Adrenal gland (tissue), 9 donors: ENCODE measurements at regions not wholly inside any gene's neighbourhood (a gene's known extent, or its start where the extent isn't known, plus 50 kb on each side); places are given as distances from the start of the nearest gene placed in this dataset.

Source experiments
- DNase-seq, 7 donors: peaks; one replicate each; pipeline ENCODE4 v3.0.0-alpha.2; 2019 to 2020
- H3K27ac ChIP-seq, 5 donors: fragments of 200-600 bp; sonication (generic) in 4 of 5; 1 replicate in 3 of 5; 2 replicates in 2 of 5; pipeline versions ENCODE4 v1.5.1 to v1.8.0; 2016 to 2020; ENCODE audit warnings: mild to moderate bottlenecking in 1 of 5
- H3K27me3 ChIP-seq: fragments of 200-600 bp; 2 replicates; pipeline ENCODE4 v1.8.0; 2021
- H3K36me3 ChIP-seq, 2 donors: fragments of 200-600 bp; replicated peaks in 1 of 2; 1 replicate in 1 of 2; 2 replicates in 1 of 2; pipeline versions ENCODE4 v1.5.1 to v1.8.0; 2018 to 2022
- H3K4me1 ChIP-seq, 2 donors: fragments of 200-600 bp; replicated peaks in 1 of 2; 1 replicate in 1 of 2; 2 replicates in 1 of 2; pipeline versions ENCODE4 v1.5.1 to v1.8.0; 2018 to 2021
- H3K4me3 ChIP-seq, 4 donors: fragments of 200-600 bp; sonication (generic) in 3 of 4; one replicate each; pipeline ENCODE4 v1.5.1; 2016 to 2018
- H3K9me3 ChIP-seq, 3 donors: fragments of 200-600 bp; sonication (generic) in 1 of 3; replicated peaks in 1 of 3; 1 replicate in 2 of 3; 2 replicates in 1 of 3; pipeline versions ENCODE4 v1.5.1 to v1.8.0; 2016 to 2021
- CTCF ChIP-seq, 6 experiments: fragments of 450-650 bp in 4 of 6; fragments of 200-600 bp in 2 of 6; sonication (generic) in 1 of 6; IDR thresholded peaks; 1 replicate in 5 of 6; 2 replicates in 1 of 6; pipeline versions ENCODE4 v1.5.1 to v1.8.0; 2016 to 2021; ENCODE audit warnings: antibody characterized with exemption in 6 of 6, mild to moderate bottlenecking in 2 of 6, moderate library complexity in 1 of 6
- POLR2A ChIP-seq, 2 donors: fragments of 450-650 bp; IDR thresholded peaks; one replicate each; pipeline ENCODE4 v1.6.1; 2017; ENCODE audit warnings: antibody characterized with exemption in 2 of 2, mild to moderate bottlenecking in 2 of 2, moderate library complexity in 1 of 2
- WGBS, 4 donors: extraction: QIAGEN DNeasy Blood & Tissue Kit in 2 of 4; methylation state at CpG; one replicate each; pipeline versions ENCODE4 v1.1.5 to v1.1.7; 2013 to 2017; 5-methylcytosine and 5-hydroxymethylcytosine counted together
- intact Hi-C, 2 donors: fragments of 100-400 bp; cut with DNase I; formaldehyde crosslinking; loops; one replicate each; pipeline versions ENCODE4 v1.14.1 to v1.15.0; 2022 to 2023
- donor health status: healthy with polysubstance abuse.
- donor health status: Bipolar disorder and iron deficiency.
- donor health status: DM: yes; HTN: yes; CAD: no.
- donor health status: DM: no; HTN: no; CAD: no.
- donor health status: DM: no; HTN: no; CAD: no.

- Histone ChIP-seq H3K27me3 (no peaks in the 10 kb centered on the region), H3K27ac (no peak overlapping the region), H3K36me3 (no peaks in the 10 kb centered on the region), H3K9me3 (no peaks in the 10 kb centered on the region), H3K4me3 (no peak overlapping the region), H3K4me1 (no peaks in the 10 kb centered on the region)
- intact Hi-C loops: no loop called here
- WGBS, 4 donors: 56 to 73% (median 58%) methylated on average over 3 of the region's 3 CpGs
- no peak for TF ChIP-seq POLR2A (IDR thresholded peaks at IDR 0.05)
- no peak for TF ChIP-seq CTCF (IDR thresholded peaks at IDR 0.05)
- DNase-seq: no peak
These were observed 87.6 kb downstream of the BMP2 start for GRCh38 chr20:6855104-6855503.

- WGBS, 4 donors: 31 to 42% (median 36%) methylated on average over 1 of the region's 1 CpG
- intact Hi-C loops: no loop called here
- no peak overlapping the region for H3K4me3 ChIP-seq
These were observed 88.3 kb downstream of the BMP2 start for GRCh38 chr20:6855796-6856195.

DNA sequence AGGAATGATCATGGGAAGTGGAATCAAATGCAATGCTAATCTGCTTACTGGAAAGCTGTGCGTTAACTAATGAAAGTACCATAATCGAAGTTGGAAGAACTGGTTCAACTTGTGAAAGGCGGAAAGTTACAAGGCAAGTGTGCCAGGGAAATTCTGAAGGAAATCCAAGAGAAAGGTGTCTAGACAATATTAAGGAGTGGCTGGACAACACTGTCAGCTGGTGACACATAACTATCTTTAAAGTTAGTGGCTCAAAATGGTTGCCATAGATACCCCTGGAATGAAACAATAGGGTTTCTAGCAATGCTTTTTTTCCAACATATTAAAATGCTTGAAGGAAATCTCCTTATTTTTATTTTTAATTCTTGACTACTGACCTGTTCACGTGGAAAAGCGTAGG lies 90.4 kb downstream of the BMP2 start:
- H3K9me3 ChIP-seq: no peaks in the 10 kb centered on the region
- H3K36me3 ChIP-seq: no peaks in the 10 kb centered on the region
- peaks cover 7% of the 10 kb centered on the region for H3K27me3 ChIP-seq
- intact Hi-C loops: no loop called here
- H3K4me3 ChIP-seq: no peak overlapping the region
- H3K4me1 ChIP-seq: no peaks in the 10 kb centered on the region
- DNase-seq: no peak
- H3K27ac ChIP-seq: no peak overlapping the region
- no peak for TF ChIP-seq CTCF (IDR thresholded peaks at IDR 0.05)
- no peak for TF ChIP-seq POLR2A (IDR thresholded peaks at IDR 0.05)
- 81 to 91% (median 85%) methylated on average over 5 of the region's 5 CpGs for WGBS, 4 donors

More at GRCh38 chr20:6855796-6856195, 88.3 kb downstream of the BMP2 start:
- Histone ChIP-seq H3K4me1 (no peaks in the 10 kb centered on the region), H3K27ac (no peak overlapping the region), H3K36me3 (no peaks in the 10 kb centered on the region), H3K27me3 (peaks cover 5% of the 10 kb centered on the region), H3K9me3 (no peaks in the 10 kb centered on the region)
- TF ChIP-seq CTCF (IDR thresholded peaks at IDR 0.05) (no peak), POLR2A (IDR thresholded peaks at IDR 0.05) (no peak)
- DNase-seq: no peak

GRCh38 chr20:6863355-6863754 lies 95.9 kb downstream of the BMP2 start:
- H3K4me1 ChIP-seq: no peaks in the 10 kb centered on the region
- TF ChIP-seq POLR2A (IDR thresholded peaks at IDR 0.05) (no peak), CTCF (IDR thresholded peaks at IDR 0.05) (no peak)
- DNase-seq: no peak
- H3K27ac ChIP-seq: no peak overlapping the region
- intact Hi-C loops: no loop called here
- WGBS, 4 donors: 63 to 77% (median 75%) methylated on average over 2 of the region's 2 CpGs
- H3K27me3 ChIP-seq: peaks cover 7% of the 10 kb centered on the region
- no peaks in the 10 kb centered on the region for H3K36me3 ChIP-seq
- H3K9me3 ChIP-seq: no peaks in the 10 kb centered on the region
- H3K4me3 ChIP-seq: no peak overlapping the region
